NOMO-1 treated with DMSO at 0.1 percent for 48 hours (cell line): ENCODE measurements at regions not wholly inside any gene's neighbourhood (a gene's known extent, or its start where the extent isn't known, plus 50 kb on each side); places are given as distances from the start of the nearest gene placed in this dataset.

Experiments used
- DNase-seq: peaks from one replicate; lab custom pipeline; 2025; ENCODE audit not compliant: unreplicated experiment; lab: John Stamatoyannopoulos, UW

DNA sequence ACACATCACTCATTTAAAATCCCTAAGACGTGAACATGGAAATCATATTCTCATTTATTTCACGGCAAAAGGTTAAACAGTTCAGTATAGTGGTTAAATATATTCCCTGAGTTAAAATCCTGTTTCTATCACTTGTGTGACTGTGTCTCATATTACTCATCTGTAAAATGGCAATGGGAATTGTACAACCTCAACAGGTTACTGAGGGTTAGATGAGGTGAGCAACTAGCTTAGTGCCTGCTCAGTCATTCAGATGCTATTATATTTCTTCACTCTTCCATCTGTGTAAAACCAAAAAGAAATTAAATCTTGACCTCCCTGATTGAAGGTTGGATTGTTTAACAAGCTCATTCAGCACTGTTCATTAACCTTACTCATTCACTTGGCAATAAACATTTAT, 212.4 kb upstream of the STK17B start:
- no peak for DNase-seq

GRCh38 chr2:196384729-196385128, 213.4 kb upstream of the STK17B start:
- no peak for DNase-seq

DNA sequence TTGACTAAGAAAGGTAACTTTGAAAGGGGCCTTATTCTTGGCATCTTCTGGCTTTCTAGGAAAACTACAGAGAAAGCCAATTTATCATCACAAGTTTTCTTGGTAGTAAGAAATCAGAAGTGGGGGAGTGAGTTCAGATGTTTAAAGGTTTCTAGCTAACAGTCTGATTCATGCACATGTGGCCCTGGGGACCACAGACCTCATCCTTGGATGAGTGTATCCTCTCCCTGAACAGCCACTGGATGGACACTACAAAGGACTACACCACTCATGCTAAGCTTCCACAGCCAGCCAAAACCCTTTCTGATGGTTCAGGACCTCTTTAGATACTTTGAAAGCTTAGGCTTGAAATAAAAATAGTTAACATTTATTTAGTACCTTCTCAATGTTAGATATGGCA, 218.3 kb upstream of the STK17B start:
- DNase-seq, result no peak

GRCh38 chr2:196390243-196391148, 219.1 kb upstream of the STK17B start:
- no peak for DNase-seq

DNA sequence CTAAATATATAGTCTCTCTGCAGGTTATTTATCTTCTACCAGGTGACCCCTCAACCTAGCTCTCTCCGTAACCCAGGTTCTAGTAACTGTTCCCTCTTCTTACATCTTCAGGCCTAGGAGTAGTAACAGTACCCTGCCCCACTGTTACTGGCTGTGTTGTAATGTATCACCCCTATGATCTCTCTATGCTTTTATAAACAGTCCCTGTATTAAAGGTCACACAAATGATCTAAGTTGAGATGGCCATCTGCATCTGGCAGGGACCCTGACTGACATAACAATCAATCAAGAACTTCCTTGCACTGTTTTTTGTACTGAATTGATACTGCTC, 219.7 kb upstream of the STK17B start:
- DNase-seq, result no peak

- no peak for DNase-seq
These were observed 227.7 kb upstream of the STK17B start for GRCh38 chr2:196399096-196399495.

DNA sequence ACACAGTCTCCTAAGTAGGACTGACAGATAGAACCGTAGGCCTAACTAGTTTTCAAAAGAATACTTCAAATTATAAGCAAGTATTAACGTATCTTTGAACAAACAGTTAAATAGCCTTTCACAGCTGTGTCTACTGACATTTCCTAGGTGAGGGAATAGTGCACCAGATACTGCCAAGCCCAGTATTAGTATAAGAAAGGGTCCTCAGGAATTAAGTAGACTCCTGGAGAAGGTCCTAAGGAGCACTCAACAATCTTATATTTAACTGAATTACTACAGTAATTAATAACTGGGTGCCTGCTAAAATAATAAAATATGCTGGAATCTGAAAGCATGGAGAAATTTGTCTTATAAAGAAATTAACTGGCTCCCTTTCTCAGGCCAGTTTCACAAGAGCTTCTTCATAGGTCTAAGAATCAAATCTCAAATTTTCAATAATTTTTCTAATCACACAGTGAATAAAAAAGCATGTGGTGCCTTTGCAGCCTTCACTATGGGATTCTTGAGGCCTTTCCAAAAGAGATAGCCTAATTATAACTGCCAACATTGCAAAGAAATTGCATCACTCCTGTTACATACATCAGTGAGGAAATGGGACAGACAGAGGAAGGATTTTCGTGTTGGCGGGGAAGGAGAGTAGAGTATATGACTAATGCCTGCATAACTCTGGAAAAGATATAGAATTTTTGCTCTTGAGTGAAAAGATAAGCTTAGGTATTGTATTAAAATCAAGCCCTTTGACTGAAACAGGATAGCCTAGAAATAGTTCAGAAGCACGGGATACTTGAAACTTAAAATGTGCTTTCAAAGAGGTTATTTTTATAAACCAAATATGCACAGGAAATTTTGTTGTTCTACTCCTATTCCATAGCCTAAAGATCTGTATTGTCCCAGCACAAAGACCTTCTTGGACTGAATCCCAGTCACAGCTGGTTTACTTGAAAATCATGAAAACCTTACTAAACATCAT, 228.6 kb upstream of the STK17B start:
- DNase-seq, result peak; percentile 21

GRCh38 chr2:196403471-196403870, 232.1 kb upstream of the STK17B start:
- no peak for DNase-seq

GRCh38 chr2:196404276-196404675, 232.9 kb upstream of the STK17B start:
- no peak for DNase-seq

DNA sequence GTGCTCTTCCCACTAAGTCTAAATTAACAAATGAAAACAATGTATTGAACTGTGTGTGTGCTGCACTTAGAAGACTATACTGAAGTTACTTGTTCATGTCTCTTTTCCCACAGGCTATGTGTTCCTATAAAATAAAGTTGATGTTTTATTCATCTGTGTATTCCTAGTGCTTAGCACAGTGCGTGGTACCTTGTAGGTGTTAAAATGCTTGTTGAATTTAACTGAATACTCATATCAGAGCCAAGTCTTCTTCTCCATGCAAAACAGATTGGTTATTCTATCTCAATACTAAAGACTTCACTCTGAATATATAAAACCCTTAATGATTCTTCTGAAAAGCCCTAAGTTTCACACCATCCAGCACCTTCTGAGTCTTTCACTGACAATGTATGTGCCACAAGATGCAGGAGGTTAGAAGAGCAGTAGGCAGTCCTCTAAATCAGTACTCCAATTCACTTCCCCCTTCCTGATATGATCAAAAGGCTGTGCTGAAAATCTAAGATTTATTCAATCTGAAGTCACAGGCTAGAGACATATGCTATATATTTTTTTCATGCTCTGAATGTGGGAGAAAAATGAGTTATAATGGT, 231.7 kb upstream of the CCDC150 start:
- no peak for DNase-seq

GRCh38 chr2:196409376-196409775, 230.1 kb upstream of the CCDC150 start:
- DNase-seq, result no peak

GRCh38 chr2:196410008-196410407, 229.5 kb upstream of the CCDC150 start:
- DNase-seq, result no peak

GRCh38 chr2:196413821-196414274, 225.7 kb upstream of the CCDC150 start:
- no peak for DNase-seq

DNA sequence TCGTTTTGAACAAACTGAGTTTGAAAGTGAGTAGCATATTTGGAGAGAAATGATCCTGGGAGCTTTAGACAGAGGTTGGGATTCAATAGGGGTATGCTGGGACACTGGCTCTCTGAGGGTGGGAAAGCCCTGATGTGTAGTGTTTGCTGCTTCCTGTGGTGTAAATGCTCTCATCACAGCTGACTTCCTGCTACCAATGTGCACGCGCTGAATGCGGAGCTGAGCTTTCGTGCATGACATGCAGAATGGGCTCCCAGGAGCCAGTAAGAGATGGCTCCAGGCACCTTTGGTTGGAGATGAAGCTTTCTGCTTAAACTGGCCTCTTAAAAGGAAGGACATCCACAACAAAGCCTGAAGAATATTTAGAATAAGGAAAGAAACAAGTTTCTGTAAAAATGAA, 224.1 kb upstream of the CCDC150 start:
- DNase-seq, result no peak

DNA sequence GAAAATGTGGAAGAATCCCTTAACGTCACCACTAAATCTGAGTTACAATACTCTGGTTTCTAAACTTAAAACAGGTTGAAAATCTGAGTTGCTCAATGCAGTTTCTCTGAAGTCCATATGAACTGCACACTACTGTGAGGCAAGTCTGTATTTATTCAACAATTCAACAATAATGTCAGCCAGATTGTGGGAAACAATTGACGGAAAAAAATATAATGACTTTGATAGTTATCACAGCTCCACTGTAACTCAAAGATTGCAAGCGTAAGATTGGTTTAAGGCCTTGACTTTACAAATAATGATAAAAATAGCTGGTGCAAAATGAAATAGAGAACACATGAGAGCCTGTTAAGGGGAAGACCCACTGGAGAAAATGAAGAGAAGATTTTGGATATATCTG, 219.4 kb upstream of the CCDC150 start:
- no peak for DNase-seq

DNA sequence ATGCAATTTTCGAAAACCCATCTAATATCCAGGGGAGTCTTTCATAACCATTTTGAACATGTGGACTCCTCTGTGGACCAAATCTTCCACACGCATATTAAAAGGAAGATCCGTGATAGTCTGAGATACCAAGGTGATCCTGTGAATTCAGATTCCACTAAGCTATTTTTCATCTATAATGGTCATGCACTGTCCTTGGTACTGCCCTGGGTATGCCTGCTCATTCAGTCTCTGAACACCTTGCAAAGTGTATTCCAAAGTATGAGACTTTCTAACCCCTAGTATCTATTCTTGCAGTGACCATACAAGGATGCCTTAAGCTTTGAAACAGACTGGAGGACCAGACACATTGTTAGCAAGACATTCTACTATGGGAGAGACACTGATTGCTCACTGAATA, 217.6 kb upstream of the CCDC150 start:
- no peak for DNase-seq

GRCh38 chr2:196422361-196422760, 217.2 kb upstream of the CCDC150 start:
- DNase-seq, result no peak

- DNase-seq, result no peak
These were observed 213.4 kb upstream of the CCDC150 start for GRCh38 chr2:196426122-196426521.

GRCh38 chr2:196427986-196428634, 211.4 kb upstream of the CCDC150 start:
- peak; percentile 62 for DNase-seq

- DNase-seq, result no peak
These were observed 208.4 kb upstream of the CCDC150 start for GRCh38 chr2:196431076-196431475.

GRCh38 chr2:196431957-196432356, 207.6 kb upstream of the CCDC150 start:
- no peak for DNase-seq
